ENCODE measurements at regions not wholly inside any gene's neighbourhood (a gene's known extent, or its start where the extent isn't known, plus 50 kb on each side); places are given as distances from the start of the nearest gene placed in this dataset.

DNA sequence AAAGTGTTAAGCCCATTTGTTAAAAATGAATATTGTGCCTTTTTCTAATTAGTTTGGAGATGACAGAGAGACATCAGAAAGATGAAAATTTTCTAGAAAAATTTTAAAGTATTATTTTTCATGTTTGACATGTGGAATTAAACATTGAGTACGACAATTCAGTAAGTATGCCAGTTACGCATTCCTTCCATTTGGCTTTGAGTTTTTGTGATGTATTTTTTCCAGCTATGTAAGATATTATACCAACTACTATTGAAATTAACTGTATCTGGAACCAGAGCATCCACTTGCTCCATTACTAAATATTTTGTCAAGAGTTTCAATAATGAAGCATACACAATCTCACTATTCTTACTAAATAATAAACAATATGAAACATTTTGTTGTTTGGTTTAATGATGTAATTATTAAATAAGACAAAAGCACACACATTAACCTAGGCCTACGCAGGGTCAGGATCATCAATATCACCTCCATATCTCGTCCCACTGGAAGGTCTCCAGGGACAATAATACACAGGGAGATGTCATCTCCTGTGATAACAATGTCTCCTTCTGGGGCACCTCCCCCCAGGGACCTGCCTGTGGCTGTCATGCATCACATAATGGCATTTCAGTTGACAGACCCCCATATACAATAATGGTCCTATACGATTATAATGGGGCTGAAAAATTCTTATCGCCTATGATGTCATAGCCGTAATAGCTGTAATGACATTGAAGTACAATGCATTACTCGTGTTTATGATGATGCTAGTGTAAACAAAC is 274.1 kb downstream of the REEP3 start:
- no peak for DNase-seq (ENCODE audit: low read depth in 2 of 2)
- H3K4me3 ChIP-seq (replicated peaks in 1 of 2; ENCODE audit: low read depth in 2 of 2, low read length in 2 of 2), result no peak overlapping the region
- TF ChIP-seq, protein P1, sequence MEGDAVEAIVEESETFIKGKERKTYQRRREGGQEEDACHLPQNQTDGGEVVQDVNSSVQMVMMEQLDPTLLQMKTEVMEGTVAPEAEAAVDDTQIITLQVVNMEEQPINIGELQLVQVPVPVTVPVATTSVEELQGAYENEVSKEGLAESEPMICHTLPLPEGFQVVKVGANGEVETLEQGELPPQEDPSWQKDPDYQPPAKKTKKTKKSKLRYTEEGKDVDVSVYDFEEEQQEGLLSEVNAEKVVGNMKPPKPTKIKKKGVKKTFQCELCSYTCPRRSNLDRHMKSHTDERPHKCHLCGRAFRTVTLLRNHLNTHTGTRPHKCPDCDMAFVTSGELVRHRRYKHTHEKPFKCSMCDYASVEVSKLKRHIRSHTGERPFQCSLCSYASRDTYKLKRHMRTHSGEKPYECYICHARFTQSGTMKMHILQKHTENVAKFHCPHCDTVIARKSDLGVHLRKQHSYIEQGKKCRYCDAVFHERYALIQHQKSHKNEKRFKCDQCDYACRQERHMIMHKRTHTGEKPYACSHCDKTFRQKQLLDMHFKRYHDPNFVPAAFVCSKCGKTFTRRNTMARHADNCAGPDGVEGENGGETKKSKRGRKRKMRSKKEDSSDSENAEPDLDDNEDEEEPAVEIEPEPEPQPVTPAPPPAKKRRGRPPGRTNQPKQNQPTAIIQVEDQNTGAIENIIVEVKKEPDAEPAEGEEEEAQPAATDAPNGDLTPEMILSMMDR (IDR thresholded peaks at IDR 0.05; ENCODE audit: low read depth, low read length), result no peak

- TF ChIP-seq, protein P1 (IDR thresholded peaks at IDR 0.05; ENCODE audit: low read depth, low read length), result peak; percentile 6
- DNase-seq (ENCODE audit: low read depth in 2 of 2), result peak; percentile 91 to 98
These were observed 277.6 kb downstream of the REEP3 start for GRCh38 chr10:63798599-63799498.

GRCh38 chr10:63799521-63800300 is 278.5 kb downstream of the REEP3 start:
- peak in 1 of 2 donors; percentile 32 for DNase-seq (ENCODE audit: low read depth in 2 of 2)
- TF ChIP-seq, protein P1 (IDR thresholded peaks at IDR 0.05; ENCODE audit: low read depth, low read length), result no peak
- no peak overlapping the region for H3K4me3 ChIP-seq (replicated peaks in 1 of 2; ENCODE audit: low read depth in 2 of 2, low read length in 2 of 2)

More at GRCh38 chr10:63798599-63799498, 277.6 kb downstream of the REEP3 start:
- H3K4me3 ChIP-seq (replicated peaks in 1 of 2; ENCODE audit: low read depth in 2 of 2, low read length in 2 of 2), result no peak overlapping the region

DNA sequence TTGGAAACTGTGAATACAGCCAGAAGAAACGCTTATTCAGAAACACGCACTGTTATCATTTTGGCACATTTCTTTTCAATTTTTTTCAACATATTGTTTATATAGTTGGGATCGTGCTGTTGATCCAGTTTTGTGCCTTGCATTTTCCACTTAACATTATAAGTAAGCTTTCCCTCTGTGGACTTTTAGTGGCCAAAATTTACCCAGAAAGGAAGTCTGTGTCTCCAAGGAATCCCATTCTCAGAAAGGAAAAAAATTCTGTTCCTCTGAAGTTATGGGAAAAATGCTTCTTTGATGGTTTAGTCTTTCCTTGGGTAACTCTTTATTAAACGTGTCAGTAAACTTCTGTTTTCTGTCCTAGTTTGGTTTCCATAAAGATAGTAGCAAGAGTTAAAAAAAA is 280.0 kb downstream of the REEP3 start:
- H3K4me3 ChIP-seq (replicated peaks in 1 of 2; ENCODE audit: low read depth in 2 of 2, low read length in 2 of 2), result no peak overlapping the region
- peak in 1 of 2 donors; percentile 19 for DNase-seq (ENCODE audit: low read depth in 2 of 2)
- TF ChIP-seq, protein P1 (IDR thresholded peaks at IDR 0.05; ENCODE audit: low read depth, low read length), result no peak

GRCh38 chr10:63806330-63806729 is 285.1 kb downstream of the REEP3 start:
- TF ChIP-seq, protein P1 (IDR thresholded peaks at IDR 0.05; ENCODE audit: low read depth, low read length), result no peak
- DNase-seq (ENCODE audit: low read depth in 2 of 2), result no peak

DNA sequence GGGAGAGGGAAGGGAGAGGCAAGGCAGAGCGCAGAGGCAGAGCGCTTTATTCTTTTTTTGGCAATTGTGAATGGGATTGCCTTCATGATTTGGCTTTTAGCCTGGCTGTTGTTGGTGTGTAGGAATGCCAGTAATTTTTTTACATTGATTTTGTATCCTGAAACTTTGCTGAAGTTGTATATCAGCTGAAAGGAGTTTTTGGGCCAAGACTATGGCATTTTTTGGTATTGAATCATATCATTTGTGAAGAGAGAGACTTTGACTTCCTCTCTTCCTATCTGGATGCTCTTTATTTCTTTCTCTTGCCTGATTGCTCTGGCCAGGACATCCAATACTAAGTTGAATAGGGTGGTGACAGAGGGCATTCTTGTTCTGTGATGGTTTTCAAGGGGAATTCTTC is 291.3 kb downstream of the REEP3 start:
- H3K4me3 ChIP-seq (replicated peaks in 1 of 2; ENCODE audit: low read depth in 2 of 2, low read length in 2 of 2), result no peak overlapping the region
- peak; percentile 28 to 52 for DNase-seq (ENCODE audit: low read depth in 2 of 2)
- TF ChIP-seq, protein P1 (IDR thresholded peaks at IDR 0.05; ENCODE audit: low read depth, low read length), result no peak

More at GRCh38 chr10:63806330-63806729, 285.1 kb downstream of the REEP3 start:
- no peak overlapping the region for H3K4me3 ChIP-seq (replicated peaks in 1 of 2; ENCODE audit: low read depth in 2 of 2, low read length in 2 of 2)
